GM19351 (cell line): ENCODE measurements at regions not wholly inside any gene's neighbourhood (a gene's known extent, or its start where the extent isn't known, plus 50 kb on each side); places are given as distances from the start of the nearest gene placed in this dataset.
"Not testable (repeated sequence)": the region's sequence is repeated elsewhere in the genome, so short reads cannot be mapped to it uniquely, and the experiment has no call there.

Source experiments
- ATAC-seq: cut with Tn5 transposase; IDR thresholded peaks from one replicate; pipeline ENCODE4 v1.9.1; 2021; ENCODE audit warnings: mild to moderate bottlenecking, moderate library complexity; ENCODE audit not compliant: unreplicated experiment

DNA sequence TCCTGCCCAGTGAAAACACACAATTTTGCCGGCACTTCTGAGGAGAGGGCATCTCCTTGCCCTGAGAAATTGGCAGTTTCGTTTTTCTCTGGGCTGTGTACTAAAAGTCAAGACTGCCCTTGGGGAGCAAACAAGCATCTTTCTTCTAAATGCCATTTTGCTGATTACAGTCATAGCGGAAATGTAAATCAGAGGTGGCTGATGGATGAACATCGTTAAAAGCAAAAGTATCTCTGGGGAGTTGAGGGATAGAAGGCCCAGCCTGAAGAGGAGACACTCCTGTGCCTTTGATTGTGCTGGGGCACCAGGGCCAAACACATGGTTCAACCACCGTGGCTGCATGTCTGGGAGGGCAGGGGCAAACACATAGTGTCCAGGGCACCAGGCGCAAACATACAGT is 49.8 kb downstream of the ABCC12 start:
- ATAC-seq, result no peak

DNA sequence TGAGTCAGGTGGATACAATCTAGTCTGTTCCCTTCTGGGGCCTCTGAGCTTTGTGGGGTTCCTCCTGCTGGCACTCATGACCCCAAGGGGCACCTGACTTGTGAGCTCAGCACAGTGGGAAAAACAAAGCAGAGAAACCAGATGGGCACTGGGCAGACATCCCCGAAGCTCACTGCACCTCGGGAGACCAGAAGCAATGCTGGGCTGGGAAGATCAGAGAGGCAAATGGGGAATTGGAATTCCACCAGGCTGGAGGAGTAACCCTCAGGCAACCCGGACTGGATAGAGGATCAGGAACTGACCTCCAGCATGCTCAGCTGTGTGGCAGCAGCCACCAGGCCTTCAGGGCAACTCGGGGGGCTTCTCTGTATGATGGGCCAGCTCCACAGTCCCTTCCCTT is 50.3 kb downstream of the ABCC12 start:
- no peak for ATAC-seq

DNA sequence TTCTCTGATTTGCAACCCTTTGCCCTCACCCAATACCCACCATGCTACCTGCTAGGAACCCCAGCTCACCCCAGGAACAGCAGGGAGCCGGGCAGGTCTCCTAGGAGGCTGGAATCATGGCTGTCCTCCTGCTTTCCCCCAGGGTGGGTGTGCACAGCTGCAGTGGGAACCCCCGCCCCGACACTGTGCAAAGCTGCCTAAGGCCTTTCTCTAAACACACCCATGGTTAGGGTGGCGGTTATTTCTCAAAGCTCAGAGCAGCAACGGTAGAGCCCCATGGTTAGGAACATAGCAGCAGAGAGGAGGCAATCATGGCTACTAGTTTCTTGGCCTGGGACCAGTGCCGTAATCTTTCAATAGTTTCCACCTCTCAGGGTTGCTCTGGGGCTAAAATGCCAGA is 52.2 kb downstream of the ABCC12 start:
- ATAC-seq, result no peak

DNA sequence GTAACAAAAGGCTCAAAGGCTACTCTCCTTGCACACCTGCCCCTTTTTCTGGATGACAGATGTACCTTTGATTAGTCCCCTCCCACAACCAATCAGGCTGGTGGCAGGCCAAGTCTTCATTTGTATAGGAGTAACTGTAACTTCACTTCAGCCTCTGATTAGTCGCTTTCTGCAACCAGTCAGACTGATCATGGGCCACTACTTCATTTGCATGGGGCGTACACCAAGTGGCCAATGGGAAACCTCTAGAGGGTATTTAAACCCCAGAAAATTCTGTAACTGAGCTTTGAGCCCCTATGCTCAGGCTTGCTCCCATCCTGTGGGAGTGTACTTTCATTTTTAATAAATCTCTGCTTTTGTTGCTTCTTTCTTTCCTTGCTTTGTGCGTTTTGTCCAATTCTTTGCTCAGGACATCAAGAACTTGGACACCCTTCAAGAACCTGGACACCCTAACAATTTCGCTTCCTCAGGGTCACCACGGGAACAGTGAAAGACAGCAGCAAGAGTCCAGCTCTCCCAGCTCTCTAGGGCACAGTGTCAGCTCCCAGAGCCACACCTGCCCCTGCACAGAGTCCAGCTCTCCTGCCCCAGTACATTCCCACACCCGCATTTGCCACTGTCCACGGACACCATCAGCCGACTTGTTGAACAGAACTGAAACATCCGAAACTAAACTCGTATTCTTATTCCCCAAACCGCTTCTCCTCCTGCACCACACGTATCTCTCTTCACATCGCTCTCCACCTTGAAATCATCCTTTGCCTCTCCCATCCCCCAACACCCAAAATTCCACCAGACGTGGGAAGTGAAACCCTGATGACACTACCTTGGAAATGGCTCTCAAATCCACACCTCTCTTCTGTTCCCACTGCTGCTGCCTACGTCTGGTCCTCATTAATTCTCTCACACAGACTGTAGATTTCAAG is 53.4 kb downstream of the ABCC12 start:
- no peak for ATAC-seq

DNA sequence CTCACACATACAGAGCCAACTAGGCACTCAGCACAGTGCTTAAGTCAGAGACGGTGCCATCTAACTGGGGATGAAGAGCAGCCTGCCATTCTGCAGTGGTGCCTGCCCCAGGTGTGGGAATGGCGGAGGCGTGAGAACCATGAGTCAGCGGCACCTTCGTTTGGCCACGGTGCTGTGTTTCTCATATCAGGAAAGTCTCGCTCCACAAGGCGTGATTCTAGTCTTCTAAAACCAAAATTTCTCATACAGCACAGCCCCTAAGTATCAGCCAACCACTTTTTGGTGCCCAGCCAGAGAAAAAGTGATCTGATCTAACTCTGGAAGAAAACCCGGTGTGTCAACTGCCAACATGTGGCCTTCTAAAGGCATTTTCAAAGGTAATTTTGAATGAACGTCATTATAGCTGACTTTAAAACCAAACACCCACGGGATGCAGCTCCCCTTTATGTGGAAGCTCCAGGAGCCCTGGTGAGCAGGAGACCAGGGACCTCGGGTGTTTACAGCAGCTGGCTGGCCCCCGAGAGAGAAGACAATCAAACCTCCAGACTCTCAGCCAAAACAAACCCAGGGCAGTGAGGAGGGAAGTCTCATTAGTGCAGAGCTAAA is 54.6 kb downstream of the ABCC12 start:
- peak; percentile 85 for ATAC-seq

DNA sequence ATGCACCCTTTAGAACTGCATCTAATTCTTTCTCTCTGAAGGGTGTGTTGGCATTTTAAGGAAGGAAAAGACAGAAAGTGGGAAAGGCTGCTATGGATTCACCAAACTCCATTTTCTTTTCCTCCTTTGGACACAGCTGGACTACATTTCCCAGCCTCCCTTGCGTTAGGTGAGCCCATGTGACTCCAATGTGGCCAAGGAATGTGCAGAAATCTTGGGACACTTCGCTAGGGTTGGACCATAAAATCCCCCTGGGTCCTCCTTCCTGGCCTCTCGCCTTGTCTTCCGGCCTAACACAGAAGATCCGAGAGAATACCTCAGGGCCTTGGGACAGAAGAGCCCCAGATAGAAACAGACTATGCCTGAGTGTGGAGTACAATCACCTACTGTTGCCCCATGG is 56.3 kb downstream of the ABCC12 start:
- ATAC-seq, result no peak

DNA sequence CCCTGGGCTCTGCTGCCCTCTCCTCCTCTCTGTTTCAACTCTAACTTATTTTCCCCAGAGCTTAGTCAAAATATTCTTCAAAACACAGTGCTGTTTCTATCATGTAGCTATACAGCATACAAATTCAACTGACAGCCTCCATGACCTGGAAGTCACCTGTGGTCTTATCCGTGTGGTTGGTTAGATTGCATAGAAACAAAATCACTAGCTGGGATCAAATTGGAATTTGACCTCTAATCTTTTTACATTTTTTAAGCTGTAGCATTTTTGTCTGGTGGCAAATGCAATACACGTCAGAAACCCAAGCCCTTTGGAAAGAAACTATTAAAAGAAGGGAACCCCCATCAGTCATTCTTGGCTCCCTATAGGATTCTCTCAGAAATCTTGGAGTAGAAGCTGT is 57.3 kb downstream of the ABCC12 start:
- ATAC-seq, result no peak

DNA sequence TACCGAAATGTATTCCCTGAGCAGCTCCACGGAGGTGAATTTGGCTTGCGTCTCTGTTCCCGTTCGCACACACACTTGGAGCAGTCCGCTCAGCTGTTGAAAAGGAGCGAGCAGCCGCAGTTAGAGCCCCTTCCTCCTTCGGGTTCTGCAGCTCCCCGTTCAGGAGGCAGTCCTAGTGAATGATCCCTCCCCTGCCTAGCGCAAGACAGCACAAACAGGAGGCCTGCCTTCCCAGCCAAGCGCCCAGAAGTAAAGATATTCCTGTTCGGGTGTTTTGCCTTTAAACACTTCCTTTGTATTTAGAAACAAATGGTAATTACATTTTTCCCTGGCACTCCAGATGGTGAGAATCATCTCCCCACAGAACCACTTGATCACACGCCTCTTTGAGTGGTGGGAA is 64.7 kb downstream of the ABCC12 start:
- no peak for ATAC-seq

DNA sequence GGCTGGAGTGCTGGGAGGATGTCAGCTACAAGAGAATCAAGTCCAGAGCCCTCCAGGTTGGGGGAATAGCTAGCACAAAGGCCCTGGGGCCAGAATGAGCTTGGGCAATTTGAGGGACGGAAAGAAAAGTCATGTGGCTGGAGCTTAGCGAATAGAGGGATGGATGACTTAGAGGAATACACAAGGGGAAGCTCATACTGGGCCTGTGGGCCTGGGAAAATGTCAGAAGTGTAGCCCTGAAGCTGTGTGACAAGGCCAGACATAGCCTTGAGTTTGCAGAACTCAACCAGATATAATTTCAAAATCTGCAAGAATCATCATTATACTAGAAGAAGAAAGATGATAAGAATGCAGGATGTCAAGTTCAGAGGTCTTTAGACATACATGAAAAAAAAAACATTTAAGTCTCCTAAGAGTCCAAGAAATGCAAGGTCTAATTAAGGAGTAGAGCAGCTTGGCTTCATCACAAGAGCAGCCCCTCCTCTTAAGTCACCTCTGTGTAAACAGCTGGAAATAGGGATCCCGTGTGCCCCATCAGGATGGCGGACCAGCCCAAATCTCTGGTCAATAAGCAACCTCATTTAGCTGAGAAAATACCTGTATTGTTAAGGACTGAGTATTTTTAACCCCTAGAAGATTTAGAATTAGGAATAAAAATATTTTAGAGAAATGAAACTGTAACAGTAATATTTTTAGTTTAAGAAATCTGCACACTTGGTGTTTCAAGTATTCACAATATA is 66.6 kb downstream of the ABCC12 start:
- ATAC-seq, result no peak

DNA sequence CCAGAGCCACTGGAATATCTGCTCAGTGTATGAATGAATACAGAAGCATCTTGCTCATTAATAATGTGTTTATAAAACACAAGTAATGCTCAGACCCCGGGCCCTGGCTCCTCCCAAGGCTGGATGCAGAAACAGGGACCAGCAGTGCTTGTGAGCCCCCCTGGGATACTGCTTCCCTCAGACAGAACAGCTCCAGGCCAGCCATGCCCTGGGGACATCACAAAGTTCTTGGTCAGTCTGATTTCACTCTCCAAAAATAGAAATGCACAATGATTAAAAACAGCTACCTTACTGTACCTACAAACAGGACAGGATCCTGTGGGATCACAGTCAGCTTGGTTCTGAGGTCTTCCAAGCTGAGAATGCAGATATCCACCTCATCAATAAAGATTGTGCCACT is 68.2 kb downstream of the ABCC12 start:
- ATAC-seq, result no peak

DNA sequence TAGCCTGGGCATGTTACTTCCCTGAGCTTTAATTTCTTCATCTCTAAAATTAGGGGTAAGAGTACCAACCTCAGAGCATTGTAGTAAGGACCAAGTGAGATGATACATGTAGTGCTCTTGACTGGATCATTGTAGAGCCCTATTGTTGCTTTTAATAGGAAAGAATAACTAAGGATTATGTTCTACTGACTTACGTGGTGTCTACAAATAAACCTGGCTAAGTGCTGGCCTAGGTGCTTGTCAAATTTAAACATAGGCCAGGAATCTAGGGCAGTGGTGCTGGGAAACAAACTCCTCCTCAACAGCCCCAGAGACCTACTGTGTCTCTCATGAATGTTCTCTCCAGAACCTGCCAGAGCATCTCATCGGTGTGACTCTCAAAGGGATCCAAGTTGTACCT is 69.4 kb downstream of the ABCC12 start:
- no peak for ATAC-seq

DNA sequence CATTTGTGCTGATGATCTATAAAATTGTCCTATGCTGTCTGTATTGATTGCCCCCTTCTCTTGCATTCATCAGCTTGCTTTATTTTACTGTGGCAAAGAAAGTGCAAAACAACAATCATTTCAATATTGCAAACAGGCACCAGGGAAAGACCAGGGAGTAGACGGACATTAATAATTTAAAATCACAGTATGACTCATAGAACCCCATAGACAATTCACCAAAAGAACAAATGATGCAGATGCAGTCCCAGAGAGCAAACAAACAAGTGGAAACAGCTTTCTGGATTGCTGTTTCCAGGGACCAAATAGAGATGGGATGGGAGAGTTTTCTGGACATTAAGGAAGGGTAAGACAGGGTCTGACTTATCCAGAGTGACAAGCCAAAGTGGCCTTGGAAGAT is 70.1 kb downstream of the ABCC12 start:
- ATAC-seq, result no peak

DNA sequence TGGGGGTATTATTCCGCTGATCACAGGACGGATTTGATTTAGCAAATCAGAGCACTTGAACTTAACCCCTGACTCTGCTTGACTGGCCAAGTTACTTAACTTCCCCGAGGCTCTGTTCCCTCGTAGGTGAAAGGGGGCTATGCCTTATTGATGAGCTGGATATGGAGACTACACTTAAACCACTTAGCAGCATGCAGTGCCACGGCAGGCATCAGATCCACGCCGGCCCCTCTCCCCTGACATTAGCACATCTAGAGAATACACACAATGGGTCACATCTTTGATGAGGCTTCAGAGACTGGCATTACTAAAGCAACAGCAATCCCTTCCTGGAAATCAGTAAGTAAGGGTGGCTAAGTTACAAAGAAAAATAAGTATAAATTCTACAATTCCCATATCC is 71.0 kb downstream of the ABCC12 start:
- no peak for ATAC-seq

DNA sequence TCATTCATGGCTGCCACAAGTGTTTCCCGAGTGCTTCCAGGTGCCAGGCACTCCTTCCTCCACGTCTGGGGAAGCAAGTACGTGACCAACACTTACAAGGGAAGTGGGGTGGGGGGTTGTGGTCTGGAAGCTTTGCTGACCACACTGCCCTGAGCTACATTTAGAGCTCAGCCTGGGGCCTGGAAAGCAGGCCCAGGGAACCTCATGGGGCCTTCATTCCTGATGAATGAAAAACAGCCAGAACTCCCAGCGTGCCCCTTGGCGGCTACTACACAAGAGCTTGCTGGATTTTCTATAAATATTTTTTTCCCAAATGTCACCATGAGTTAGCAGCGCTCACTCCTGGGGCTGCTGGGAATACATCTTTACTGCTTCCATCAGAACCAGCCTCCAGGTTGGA is 73.3 kb downstream of the ABCC12 start:
- ATAC-seq, result no peak

DNA sequence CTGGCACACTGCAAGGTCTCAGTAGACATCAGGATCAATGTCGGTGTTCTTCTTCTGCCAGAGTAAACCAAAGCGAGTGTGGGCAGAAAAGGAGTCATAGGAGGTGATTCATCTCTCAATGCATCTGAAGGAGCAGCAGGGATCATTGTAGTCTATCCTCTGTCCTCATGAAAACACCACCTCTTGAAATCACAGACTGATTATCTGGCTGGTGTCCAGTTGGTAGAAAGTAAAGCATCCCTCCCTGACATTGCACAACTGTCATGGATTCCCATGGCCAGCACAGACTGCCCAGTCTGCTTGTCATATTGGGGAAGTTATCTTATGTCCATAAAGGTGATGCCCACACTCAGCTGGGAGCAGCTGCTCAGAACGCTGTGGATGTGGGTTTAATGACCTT is 74.1 kb downstream of the ABCC12 start:
- no peak for ATAC-seq

DNA sequence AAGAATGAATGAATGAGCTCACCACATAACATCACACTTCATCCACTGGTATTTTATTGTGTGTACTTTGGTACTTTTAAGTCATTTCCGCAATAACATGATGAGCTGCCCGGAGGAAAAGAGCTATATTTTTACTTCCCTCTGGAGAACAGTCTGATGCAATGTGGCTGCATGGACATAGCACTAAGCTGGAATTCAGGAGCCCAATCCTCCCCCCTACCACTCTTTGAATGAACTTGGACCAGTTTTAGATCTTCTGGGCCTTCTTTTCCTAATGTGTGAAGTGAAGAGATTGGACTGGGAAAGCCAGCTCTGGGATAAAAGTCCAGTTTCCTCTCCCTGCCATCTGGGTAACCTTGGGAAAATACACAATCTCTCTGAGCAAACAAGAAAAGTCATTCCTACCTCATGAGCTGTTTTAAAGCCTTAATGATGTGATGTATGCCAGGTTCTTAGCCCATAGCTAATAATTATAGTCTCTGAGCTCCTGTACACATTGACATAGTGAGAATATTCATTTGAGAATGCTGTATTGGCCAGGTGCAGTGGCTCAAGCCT is 79.3 kb downstream of the ABCC12 start:
- no peak for ATAC-seq

DNA sequence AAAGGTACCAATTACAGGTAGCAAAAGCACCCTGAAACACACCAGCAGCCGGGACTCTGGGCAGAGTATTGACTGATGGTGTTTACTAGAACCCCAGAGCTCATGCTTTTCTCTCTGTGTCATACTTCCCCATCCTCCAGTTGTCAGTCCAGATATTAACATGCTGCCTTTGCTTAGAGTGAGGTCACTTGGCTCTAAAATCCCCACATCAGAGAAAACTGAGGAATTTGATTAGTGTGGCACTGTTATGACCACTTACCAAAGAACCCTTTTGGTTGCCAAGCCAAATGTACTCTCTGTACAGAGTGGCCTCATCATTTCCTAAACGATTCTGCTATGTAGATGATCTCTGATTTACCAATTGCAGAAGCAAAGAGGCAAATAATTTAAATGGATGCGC is 80.4 kb downstream of the ABCC12 start:
- ATAC-seq, result no peak

DNA sequence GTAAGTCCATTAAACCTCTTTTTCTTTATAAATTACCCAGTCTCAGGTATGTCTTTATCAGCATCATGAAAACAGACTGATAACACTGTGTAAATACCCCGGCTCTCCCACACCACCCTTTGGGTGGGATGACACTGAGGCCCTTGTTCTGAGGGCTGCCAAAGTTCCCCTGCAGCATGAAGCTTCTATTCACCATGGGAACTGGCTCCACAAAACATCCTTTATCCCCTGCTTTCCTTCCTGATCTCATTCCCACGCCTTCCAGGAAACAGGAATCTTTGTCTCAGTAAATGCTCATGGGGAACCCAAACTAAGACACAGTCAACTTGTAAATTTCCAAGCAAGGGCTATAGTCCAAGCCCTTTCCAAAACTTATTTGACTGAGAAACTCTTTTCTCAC is 88.4 kb downstream of the ABCC12 start:
- ATAC-seq, result no peak

DNA sequence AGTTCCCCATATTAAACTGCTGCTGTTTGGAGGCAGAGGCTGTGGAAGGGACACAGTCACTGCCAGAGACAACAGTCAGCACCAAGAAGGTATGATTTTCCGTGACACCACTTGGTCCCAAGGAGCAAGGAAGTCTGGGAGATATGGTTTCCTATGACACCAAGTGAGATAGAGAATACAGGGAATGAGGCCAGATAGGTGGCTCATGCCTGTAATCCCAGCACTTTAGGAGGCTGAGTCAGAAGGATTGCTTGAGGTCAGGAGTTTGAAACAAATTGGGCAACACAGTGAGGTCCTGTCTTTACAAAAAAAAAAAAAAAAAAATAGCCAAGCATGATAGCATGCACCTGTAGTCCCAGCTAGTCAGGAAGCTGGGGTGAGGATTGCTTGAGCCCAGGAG is 90.8 kb downstream of the ABCC12 start:
- ATAC-seq, result no peak

DNA sequence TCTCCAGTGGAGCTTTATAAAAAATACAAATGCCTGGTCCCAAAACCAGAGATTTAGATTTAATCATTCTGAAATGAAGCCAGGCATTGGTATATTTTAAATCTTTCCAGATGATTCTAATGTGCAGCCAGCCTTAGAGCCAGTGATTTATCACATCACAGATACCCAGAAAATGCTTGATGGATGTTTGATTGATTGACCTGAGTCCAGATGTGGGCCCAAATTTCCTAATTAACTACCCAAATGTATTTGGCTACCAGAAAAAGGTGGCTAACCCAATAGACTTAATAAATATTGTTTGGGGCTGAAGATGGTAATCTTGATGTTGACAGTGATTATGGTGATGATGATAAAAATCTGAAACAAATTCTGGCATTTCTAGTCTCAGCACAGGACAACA is 93.1 kb downstream of the ABCC12 start:
- no peak for ATAC-seq

DNA sequence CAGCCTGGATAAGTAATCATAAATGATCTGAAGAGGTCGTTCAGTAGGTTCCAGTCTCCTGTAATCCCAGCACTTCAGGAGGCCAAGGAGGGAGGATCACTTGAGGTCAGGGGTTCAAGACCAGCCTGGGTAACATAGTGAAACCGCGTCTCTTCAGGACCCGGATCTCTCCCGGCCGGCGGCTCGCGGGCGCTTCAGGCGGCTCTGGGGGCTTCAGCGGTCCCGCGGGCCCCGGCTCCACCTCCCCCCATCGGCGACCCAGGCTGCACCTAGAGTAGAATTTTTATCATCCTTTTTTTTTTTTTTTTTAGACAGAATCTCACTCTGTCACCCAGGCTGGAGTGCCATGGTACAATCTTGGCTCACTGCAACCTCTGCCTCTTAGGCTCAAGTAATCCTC is 95.9 kb downstream of the ABCC12 start:
- ATAC-seq, result no peak

DNA sequence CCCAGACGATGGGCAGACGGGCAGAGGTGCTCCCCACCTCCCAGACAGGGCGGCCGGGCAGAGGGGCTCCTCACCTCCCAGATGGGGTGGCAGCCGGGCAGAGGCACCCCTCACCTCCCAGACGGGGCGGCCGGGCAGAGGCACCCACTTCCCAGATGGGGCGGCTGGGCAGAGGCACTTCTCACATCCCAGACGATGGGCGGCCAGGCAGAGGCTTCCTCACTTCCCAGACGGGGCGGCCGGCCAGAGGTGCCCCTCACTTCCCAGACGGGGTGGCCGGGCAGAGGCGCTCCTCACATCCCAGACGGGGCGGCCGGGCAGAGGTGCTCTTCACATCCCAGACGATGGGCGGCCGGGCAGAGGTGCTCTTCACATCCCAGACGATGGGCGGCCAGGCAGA is 96.6 kb downstream of the ABCC12 start:
- not testable (repeated sequence) for ATAC-seq
